ENCODE measurements at regions not wholly inside any gene's neighbourhood (a gene's known extent, or its start where the extent isn't known, plus 50 kb on each side); places are given as distances from the start of the nearest gene placed in this dataset.
"Not testable (repeated sequence)": the region's sequence is repeated elsewhere in the genome, so short reads cannot be mapped to it uniquely, and the experiment has no call there.

DNA sequence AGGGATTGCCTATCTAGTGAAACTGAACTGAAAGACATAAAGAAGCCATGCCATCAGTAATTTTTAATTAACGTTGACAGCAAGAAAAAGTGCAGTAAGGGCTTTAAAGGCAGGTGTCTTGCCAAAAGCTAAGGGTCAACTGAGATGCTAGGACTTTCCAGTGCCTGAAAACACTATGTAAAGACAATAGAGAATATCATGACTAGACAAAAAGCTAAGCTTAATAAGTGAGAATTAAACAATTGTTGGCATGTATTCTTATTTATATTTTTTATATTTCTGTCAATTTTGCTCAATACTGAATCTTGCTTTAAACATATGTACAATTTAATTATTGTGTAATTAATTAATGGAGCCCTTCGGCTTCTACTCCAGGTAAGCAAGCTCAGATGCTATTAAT is 803.1 kb downstream of the IGSF11 start:
- no peak overlapping the region for H3K4me3 ChIP-seq (ENCODE audit: low read depth, low read length)
- TF ChIP-seq CTCF (conservative IDR thresholded peaks at IDR 0.05; ENCODE audit: low read depth, low read length) = no peak

GRCh38 chr3:118239253-118239652 is 795.4 kb downstream of the IGSF11 start:
- no peak for DNase-seq (ENCODE audit: low read depth)
- TF ChIP-seq CTCF (conservative IDR thresholded peaks at IDR 0.05; ENCODE audit: low read depth, low read length) = no peak

More for the DNA sequence above, 803.1 kb downstream of the IGSF11 start:
- DNase-seq (ENCODE audit: low read depth) = no peak

DNA sequence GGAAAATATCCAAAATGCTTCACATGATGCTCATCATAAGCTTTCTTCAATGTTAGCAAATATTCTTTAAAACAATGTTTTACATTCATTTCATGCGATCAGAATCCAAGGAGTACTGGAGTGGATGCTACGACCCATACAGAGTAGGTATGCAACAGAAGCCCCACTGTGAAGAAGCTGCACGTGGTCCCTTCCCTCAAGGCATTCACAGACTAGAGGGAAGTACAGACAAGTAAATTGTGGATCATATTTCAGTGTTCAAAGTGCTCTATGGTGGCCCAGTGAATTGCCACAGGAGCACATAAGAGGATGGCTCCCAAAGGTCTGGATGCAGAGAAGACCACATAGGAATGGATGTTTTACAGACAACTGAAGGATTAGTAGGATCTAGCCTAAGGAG is 789.9 kb downstream of the IGSF11 start:
- no peak overlapping the region for H3K4me3 ChIP-seq (ENCODE audit: low read depth, low read length)
- no peak for DNase-seq (ENCODE audit: low read depth)
- no peak for TF ChIP-seq CTCF (conservative IDR thresholded peaks at IDR 0.05; ENCODE audit: low read depth, low read length)

More at GRCh38 chr3:118239253-118239652, 795.4 kb downstream of the IGSF11 start:
- H3K4me3 ChIP-seq (ENCODE audit: low read depth, low read length) = no peak overlapping the region

GRCh38 chr3:118245312-118245711 is 789.3 kb downstream of the IGSF11 start:
- no peak for DNase-seq (ENCODE audit: low read depth)
- TF ChIP-seq CTCF (conservative IDR thresholded peaks at IDR 0.05; ENCODE audit: low read depth, low read length) = no peak
- H3K4me3 ChIP-seq (ENCODE audit: low read depth, low read length) = no peak overlapping the region

- DNase-seq (ENCODE audit: low read depth); H3K4me3 ChIP-seq (ENCODE audit: low read depth, low read length): not testable (repeated sequence)
These were observed 775.8 kb downstream of the IGSF11 start for GRCh38 chr3:118258850-118259249.

DNA sequence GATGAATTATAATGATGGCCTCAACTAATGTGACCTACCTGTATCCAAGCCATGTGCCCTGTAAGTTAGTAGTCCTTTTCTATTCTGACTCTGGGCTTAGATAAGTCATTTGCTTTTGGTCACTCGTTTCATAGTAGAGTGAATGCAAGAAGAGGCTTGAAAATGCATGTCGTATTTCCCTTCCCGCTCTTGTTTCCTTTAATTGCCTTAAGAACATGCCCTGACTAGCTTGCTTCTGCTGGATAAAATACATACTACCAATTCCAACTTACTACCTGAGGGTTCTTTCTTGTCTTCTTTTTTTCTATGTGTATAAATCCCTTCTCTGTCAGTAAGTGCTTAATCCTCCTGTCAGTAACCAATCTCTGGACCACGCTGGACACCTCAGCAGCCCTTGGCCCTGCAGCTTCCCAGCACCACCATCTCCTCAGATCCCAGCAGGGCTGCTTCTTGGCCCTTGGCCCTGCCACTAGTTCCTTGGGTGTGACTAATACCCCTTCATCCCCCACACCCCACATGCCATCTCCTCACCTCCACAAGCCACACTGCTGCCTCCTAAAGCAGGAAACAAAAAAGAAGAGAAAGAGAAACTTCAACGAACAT is 771.7 kb downstream of the IGSF11 start:
- H3K4me3 ChIP-seq (ENCODE audit: low read depth, low read length) = no peak overlapping the region

GRCh38 chr3:118267588-118267987 is 767.1 kb downstream of the IGSF11 start:
- no peak for TF ChIP-seq CTCF (conservative IDR thresholded peaks at IDR 0.05; ENCODE audit: low read depth, low read length)
- no peak overlapping the region for H3K4me3 ChIP-seq (ENCODE audit: low read depth, low read length)
- no peak for DNase-seq (ENCODE audit: low read depth)

More for the DNA sequence above, 771.7 kb downstream of the IGSF11 start:
- no peak for DNase-seq (ENCODE audit: low read depth)
- TF ChIP-seq CTCF (conservative IDR thresholded peaks at IDR 0.05; ENCODE audit: low read depth, low read length) = no peak

Measured in epithelial cell of proximal tubule (primary cell).